H9 (cell line): ENCODE measurements at regions not wholly inside any gene's neighbourhood (a gene's known extent, or its start where the extent isn't known, plus 50 kb on each side); places are given as distances from the start of the nearest gene placed in this dataset.

Source experiments
- DNase-seq: peaks from one replicate; pipeline ENCODE4 v3.0.0-alpha.2; 2017
- H2AFZ ChIP-seq: one replicate; pipeline ENCODE4 v1.6.1; 2013; ENCODE audit warnings: mild to moderate bottlenecking, low read length, control low read depth, moderate library complexity
- H2AK5ac ChIP-seq: 2 replicates; pipeline ENCODE4 v1.6.1; 2013; ENCODE audit warnings: low read length, control low read depth, mixed read lengths; ENCODE audit not compliant: insufficient read length
- H2BK120ac ChIP-seq: one replicate; pipeline ENCODE4 v1.6.1; 2013; ENCODE audit warnings: low read depth, mild to moderate bottlenecking, low read length, control low read depth, inconsistent platforms; ENCODE audit not compliant: poor library complexity, severe bottlenecking
- H2BK12ac ChIP-seq: 2 replicates; pipeline ENCODE4 v1.6.1; 2013; ENCODE audit warnings: low read length, control low read depth, mixed read lengths, low read depth; ENCODE audit not compliant: insufficient read length
- H2BK15ac ChIP-seq: 2 replicates; pipeline ENCODE4 v1.6.1; 2013; ENCODE audit warnings: low read depth, low read length, control low read depth
- H2BK20ac ChIP-seq: one replicate; pipeline ENCODE4 v1.6.1; 2013; ENCODE audit warnings: low read depth, mild to moderate bottlenecking, low read length, control low read depth, inconsistent platforms; ENCODE audit not compliant: poor library complexity, severe bottlenecking
- H2BK5ac ChIP-seq: 2 replicates; pipeline ENCODE4 v1.6.1; 2013; ENCODE audit warnings: low read length, control low read depth, mixed read lengths; ENCODE audit not compliant: insufficient read length
- H3K14ac ChIP-seq: 2 replicates; pipeline ENCODE4 v1.6.1; 2013; ENCODE audit warnings: low read length, control low read depth; ENCODE audit not compliant: insufficient read depth
- H3K18ac ChIP-seq: 2 replicates; pipeline ENCODE4 v1.6.1; 2013; ENCODE audit warnings: low read depth, mild to moderate bottlenecking, mixed read lengths, low read length, control low read depth; ENCODE audit not compliant: insufficient read length
- H3K23ac ChIP-seq: 2 replicates; pipeline ENCODE4 v1.6.1; 2013; ENCODE audit warnings: low read length, control low read depth, mixed read lengths, low read depth; ENCODE audit not compliant: insufficient read length
- H3K23me2 ChIP-seq: 2 replicates; pipeline ENCODE4 v1.6.1; 2013; ENCODE audit warnings: low read depth, mild to moderate bottlenecking, mixed read lengths, low read length, control low read depth; ENCODE audit not compliant: insufficient read length, poor library complexity, severe bottlenecking
- H3K27ac ChIP-seq: 2 replicates; pipeline ENCODE4 v1.5.1; 2013; ENCODE audit warnings: low read length, control low read depth, mixed read lengths, low read depth; ENCODE audit not compliant: insufficient read length
- H3K27me3 ChIP-seq: 2 replicates; pipeline ENCODE4 v1.6.1; 2013; ENCODE audit warnings: low read length, control low read depth, inconsistent platforms; ENCODE audit not compliant: insufficient read depth
- H3K4ac ChIP-seq: 2 replicates; pipeline ENCODE4 v1.6.1; 2013; ENCODE audit warnings: low read depth, mild to moderate bottlenecking, control low read depth, inconsistent platforms, low read length, moderate library complexity
- H3K4me1 ChIP-seq: 2 replicates; pipeline ENCODE4 v1.6.1; 2013; ENCODE audit warnings: low read length, control low read depth, inconsistent platforms; ENCODE audit not compliant: insufficient read depth
- H3K4me2 ChIP-seq: 2 replicates; pipeline ENCODE4 v1.6.1; 2013; ENCODE audit warnings: low read length, control low read depth, mixed read lengths; ENCODE audit not compliant: insufficient read length, insufficient read depth
- H3K56ac ChIP-seq: 2 replicates; pipeline ENCODE4 v1.6.1; 2013; ENCODE audit warnings: low read depth, mild to moderate bottlenecking, mixed read lengths, low read length, control low read depth; ENCODE audit not compliant: insufficient read length
- H3K79me1 ChIP-seq: 2 replicates; pipeline ENCODE4 v1.6.1; 2013; ENCODE audit warnings: low read depth, mild to moderate bottlenecking, moderate library complexity, low read length, control low read depth, inconsistent platforms; ENCODE audit not compliant: insufficient read depth, poor library complexity, severe bottlenecking
- H3K79me2 ChIP-seq: 2 replicates; pipeline ENCODE4 v1.6.1; 2013; ENCODE audit warnings: low read length, control low read depth, inconsistent platforms; ENCODE audit not compliant: insufficient read depth
- H3K9ac ChIP-seq: 2 replicates; pipeline ENCODE4 v1.6.1; 2013; ENCODE audit warnings: low read length, control low read depth, mixed read lengths; ENCODE audit not compliant: insufficient read length; ENCODE audit errors: extremely low read depth
- H3K9me3 ChIP-seq: one replicate; pipeline ENCODE4 v1.6.1; 2013; ENCODE audit warnings: low read depth, low read length, inconsistent platforms; ENCODE audit not compliant: control insufficient read depth
- H3T11ph ChIP-seq: one replicate; pipeline ENCODE4 v1.6.1; 2013; ENCODE audit warnings: mild to moderate bottlenecking, low read length, control low read depth, inconsistent platforms
- H4K20me1 ChIP-seq: one replicate; pipeline ENCODE4 v1.6.1; 2013; ENCODE audit not compliant: control insufficient read depth, insufficient read length, insufficient read depth
- H4K5ac ChIP-seq: 2 replicates; pipeline ENCODE4 v1.6.1; 2013; ENCODE audit warnings: low read depth, mild to moderate bottlenecking, mixed read lengths, low read length, control low read depth; ENCODE audit not compliant: insufficient read length
- H4K8ac ChIP-seq: replicated peaks from 2 replicates; pipeline ENCODE4 v1.6.1; 2013; ENCODE audit warnings: low read length, control low read depth, mixed read lengths, low read depth; ENCODE audit not compliant: insufficient read length
- H4K91ac ChIP-seq: 2 replicates; pipeline ENCODE4 v1.6.1; 2013; ENCODE audit warnings: low read depth, mild to moderate bottlenecking, moderate library complexity, mixed read lengths, low read length, control low read depth; ENCODE audit not compliant: insufficient read length
- H3K27ac Mint-ChIP-seq, 3 experiments: 2 replicates in 2 of 3; 3 replicates in 1 of 3; pipeline ENCODE4 v1.8.0; 2020 to 2021; ENCODE audit warnings: mixed read lengths in 3 of 3, mild to moderate bottlenecking in 1 of 3, moderate library complexity in 1 of 3
- H3K27me3 Mint-ChIP-seq: 2 replicates; pipeline ENCODE4 v1.8.0; 2021; ENCODE audit warnings: low read depth, mild to moderate bottlenecking, moderate library complexity, mixed read lengths
- H3K36me3 Mint-ChIP-seq, 3 experiments: 2 replicates in 2 of 3; 3 replicates in 1 of 3; pipeline ENCODE4 v1.8.0; 2020 to 2021; ENCODE audit warnings: low read depth in 3 of 3, mixed read lengths in 3 of 3; ENCODE audit not compliant: insufficient read depth in 1 of 3
- H3K4me1 Mint-ChIP-seq, 2 experiments: 2 replicates each; pipeline ENCODE4 v1.8.0; 2020; ENCODE audit warnings: mixed read lengths in 2 of 2
- H3K4me3 Mint-ChIP-seq, 2 experiments: 2 replicates in 1 of 2; 3 replicates in 1 of 2; pipeline ENCODE4 v1.8.0; 2020 to 2021; ENCODE audit warnings: mild to moderate bottlenecking in 2 of 2, mixed read lengths in 2 of 2, moderate library complexity in 1 of 2
- H3K9me3 Mint-ChIP-seq, 2 experiments: 2 replicates in 1 of 2; 3 replicates in 1 of 2; pipeline ENCODE4 v1.8.0; 2020; ENCODE audit warnings: mild to moderate bottlenecking in 2 of 2, mixed read lengths in 2 of 2, moderate library complexity in 1 of 2
- WGBS: extraction: QIAGEN DNeasy Blood & Tissue Kit; methylation state at CpG from one replicate; pipeline ENCODE4 v1.1.7; 2013; ENCODE audit warnings: missing lambda C conversion rate, low lambda C conversion rate, mixed read lengths; ENCODE audit not compliant: insufficient read length; ENCODE audit errors: extremely low coverage; 5-methylcytosine and 5-hydroxymethylcytosine counted together
- TF ChIP-seq, protein P1 (sequence below): fragments of 200-600 bp; sonication (generic); conservative IDR thresholded peaks from 3 replicates; pipeline ENCODE4 v1.8.0; 2021; ENCODE audit warnings: antibody characterized with exemption, mild to moderate bottlenecking

DNA sequence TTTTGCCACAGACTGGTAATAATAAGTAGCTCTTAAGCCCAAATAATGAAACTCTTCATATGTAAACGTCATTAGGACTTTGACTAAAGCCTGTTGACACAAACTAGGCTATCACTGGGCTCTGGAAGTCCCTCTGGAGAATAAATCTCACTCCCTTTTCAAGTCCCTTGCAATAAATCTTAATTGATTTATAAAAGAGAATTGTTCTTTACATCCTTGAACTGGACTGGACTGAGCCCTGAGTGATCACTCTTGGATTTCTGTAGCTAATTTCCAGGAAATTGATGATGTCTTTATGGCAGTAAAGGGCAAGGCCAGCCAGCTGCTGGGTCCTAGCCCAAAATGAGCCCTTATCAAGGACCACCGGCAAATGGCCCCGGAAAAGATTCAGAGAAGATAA lies 1162.7 kb downstream of the BCL11B start:
- Histone ChIP-seq H3K9me3 (no peaks in the 10 kb centered on the region), H2AFZ (no peak overlapping the region), H3K14ac (no peak overlapping the region), H3K79me2 (no peaks in the 10 kb centered on the region), H2BK120ac (no peak overlapping the region), H3K79me1 (no peaks in the 10 kb centered on the region), H3K27me3 (no peaks in the 10 kb centered on the region), H3K4ac (no peak overlapping the region), H3K23ac (no peak overlapping the region), H4K91ac (no peak overlapping the region), H3T11ph (no peak overlapping the region), H3K4me2 (no peak overlapping the region), H3K18ac (no peak overlapping the region), H3K23me2 (no peaks in the 10 kb centered on the region), H4K20me1 (no peaks in the 10 kb centered on the region), H3K9ac (no peak overlapping the region), H3K27ac (no peak overlapping the region), H2BK5ac (no peak overlapping the region), H2AK5ac (no peak overlapping the region), H4K5ac (no peak overlapping the region), H4K8ac (no peak overlapping the region), H2BK15ac (no peak overlapping the region), H2BK20ac (no peak overlapping the region), H3K4me1 (no peaks in the 10 kb centered on the region; the same call in 1 of the 2 replicates), H2BK12ac (no peak overlapping the region), H3K56ac (no peak overlapping the region)
- DNase-seq, result no peak
- no peak overlapping the region for H3K4me3 Mint-ChIP-seq
- no peak overlapping the region for H3K27ac Mint-ChIP-seq
- no peaks in the 10 kb centered on the region for H3K9me3 Mint-ChIP-seq
- TF ChIP-seq, protein P1, sequence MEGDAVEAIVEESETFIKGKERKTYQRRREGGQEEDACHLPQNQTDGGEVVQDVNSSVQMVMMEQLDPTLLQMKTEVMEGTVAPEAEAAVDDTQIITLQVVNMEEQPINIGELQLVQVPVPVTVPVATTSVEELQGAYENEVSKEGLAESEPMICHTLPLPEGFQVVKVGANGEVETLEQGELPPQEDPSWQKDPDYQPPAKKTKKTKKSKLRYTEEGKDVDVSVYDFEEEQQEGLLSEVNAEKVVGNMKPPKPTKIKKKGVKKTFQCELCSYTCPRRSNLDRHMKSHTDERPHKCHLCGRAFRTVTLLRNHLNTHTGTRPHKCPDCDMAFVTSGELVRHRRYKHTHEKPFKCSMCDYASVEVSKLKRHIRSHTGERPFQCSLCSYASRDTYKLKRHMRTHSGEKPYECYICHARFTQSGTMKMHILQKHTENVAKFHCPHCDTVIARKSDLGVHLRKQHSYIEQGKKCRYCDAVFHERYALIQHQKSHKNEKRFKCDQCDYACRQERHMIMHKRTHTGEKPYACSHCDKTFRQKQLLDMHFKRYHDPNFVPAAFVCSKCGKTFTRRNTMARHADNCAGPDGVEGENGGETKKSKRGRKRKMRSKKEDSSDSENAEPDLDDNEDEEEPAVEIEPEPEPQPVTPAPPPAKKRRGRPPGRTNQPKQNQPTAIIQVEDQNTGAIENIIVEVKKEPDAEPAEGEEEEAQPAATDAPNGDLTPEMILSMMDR, result no peak
- H3K4me1 Mint-ChIP-seq, result peaks cover 13 to 19% of the 10 kb centered on the region in 2 experiments
- H3K36me3 Mint-ChIP-seq, result no peaks in the 10 kb centered on the region
- no CpG with 5 or more reads among the region's 3 CpGs for WGBS
- no peaks in the 10 kb centered on the region; the same call in none of the 2 replicates for H3K27me3 Mint-ChIP-seq
